Activated CD4-positive, alpha-beta T cell treated with anti-CD3 and anti-CD28 coated beads, Interleukin-2, amount 10 ng/mL, durations not matched to agents 7 days and 5 days (primary cell): ENCODE measurements at regions not wholly inside any gene's neighbourhood (a gene's known extent, or its start where the extent isn't known, plus 50 kb on each side); places are given as distances from the start of the nearest gene placed in this dataset.
"Not testable (repeated sequence)": the region's sequence is repeated elsewhere in the genome, so short reads cannot be mapped to it uniquely, and the experiment has no call there.

Experiments
- CTCF ChIA-PET: fragments of 350-600 bp; sonication (Branson Sonifier 250); formaldehyde crosslinking; loops from one replicate; lab custom pipeline; 2021; ENCODE audit warnings: antibody characterized with exemption; lab: Charles Lee
- POLR2A ChIA-PET: fragments of 350-600 bp; sonication (Branson Sonifier 250); formaldehyde crosslinking; loops from one replicate; lab custom pipeline; 2021; ENCODE audit warnings: antibody characterized with exemption; lab: Charles Lee
- DNase-seq: peaks from one replicate; pipeline ENCODE4 v3.0.0-alpha.2; 2020
- H3K27ac Mint-ChIP-seq: one replicate; pipeline ENCODE4 v1.8.0; 2021; ENCODE audit warnings: mild to moderate bottlenecking, moderate library complexity, mixed read lengths
- H3K27me3 Mint-ChIP-seq: one replicate; pipeline ENCODE4 v1.8.0; 2021; ENCODE audit warnings: mixed read lengths
- H3K36me3 Mint-ChIP-seq: one replicate; pipeline ENCODE4 v1.8.0; 2021; ENCODE audit warnings: low read depth, mixed read lengths
- H3K4me1 Mint-ChIP-seq: one replicate; pipeline ENCODE4 v1.8.0; 2021; ENCODE audit warnings: mixed read lengths
- H3K4me3 Mint-ChIP-seq: one replicate; pipeline ENCODE4 v1.8.0; 2021; ENCODE audit warnings: mild to moderate bottlenecking, moderate library complexity, mixed read lengths
- H3K9me3 Mint-ChIP-seq: one replicate; pipeline ENCODE4 v1.8.0; 2021; ENCODE audit warnings: mixed read lengths

GRCh38 chr5:38695021-38695958, 138.8 kb upstream of the LIFR start:
- Mint-ChIP-seq H3K4me1 (no peaks in the 10 kb centered on the region), H3K27me3 (peaks cover 5% of the 10 kb centered on the region), H3K27ac (no peak overlapping the region), H3K36me3 (no peaks in the 10 kb centered on the region), H3K9me3 (no peaks in the 10 kb centered on the region), H3K4me3 (no peak overlapping the region)
- ChIA-PET POLR2A (interaction anchor here (0.7 kb wide), 1 partner anchor 794 kb away, joined by 3 read pairs; no protein-coding TSS in a partner anchor), CTCF (no interaction called here)
- no peak for DNase-seq

GRCh38 chr5:38697013-38697412, 140.6 kb upstream of the LIFR start:
- ChIA-PET CTCF (interaction anchor here (0.6 kb wide), 1 partner anchor 768 kb away, joined by 3 read pairs; no protein-coding TSS in a partner anchor), POLR2A (no interaction called here)
- Mint-ChIP-seq H3K9me3 (no peaks in the 10 kb centered on the region), H3K36me3 (no peaks in the 10 kb centered on the region), H3K27ac (no peak overlapping the region), H3K4me3 (no peak overlapping the region), H3K4me1 (no peaks in the 10 kb centered on the region), H3K27me3 (peaks cover 5% of the 10 kb centered on the region)
- DNase-seq = no peak

GRCh38 chr5:38705529-38705928, 140.3 kb upstream of the OSMR start:
- CTCF ChIA-PET, H3K27ac Mint-ChIP-seq, H3K4me1 Mint-ChIP-seq, H3K27me3 Mint-ChIP-seq, H3K4me3 Mint-ChIP-seq, POLR2A ChIA-PET, DNase-seq, H3K9me3 Mint-ChIP-seq, H3K36me3 Mint-ChIP-seq: not testable (repeated sequence)

GRCh38 chr5:38706376-38706775, 139.4 kb upstream of the OSMR start:
- POLR2A ChIA-PET = no interaction called here
- no peaks in the 10 kb centered on the region for H3K9me3 Mint-ChIP-seq
- H3K4me1 Mint-ChIP-seq = no peaks in the 10 kb centered on the region
- H3K27ac Mint-ChIP-seq = no peak overlapping the region
- H3K4me3 Mint-ChIP-seq = no peak overlapping the region
- DNase-seq = no peak
- CTCF ChIA-PET = interaction anchor here (0.6 to 0.8 kb wide), 2 partner anchors 17 to 38 kb away, joined by 3 read pairs; no protein-coding TSS in a partner anchor
- no peaks in the 10 kb centered on the region for H3K36me3 Mint-ChIP-seq
- peaks cover 4% of the 10 kb centered on the region for H3K27me3 Mint-ChIP-seq

- ChIA-PET CTCF (interaction anchor here (0.6 to 1.2 kb wide), 2 partner anchors 21 to 1294 kb away, joined by 3 to 4 read pairs; no protein-coding TSS in a partner anchor), POLR2A (no interaction called here)
- H3K4me1 Mint-ChIP-seq = no peaks in the 10 kb centered on the region
- H3K9me3 Mint-ChIP-seq = no peaks in the 10 kb centered on the region
- no peak overlapping the region for H3K27ac Mint-ChIP-seq
- no peaks in the 10 kb centered on the region for H3K36me3 Mint-ChIP-seq
- H3K27me3 Mint-ChIP-seq = peaks cover 4% of the 10 kb centered on the region
- H3K4me3 Mint-ChIP-seq = no peak overlapping the region
- no peak for DNase-seq
Measured at GRCh38 chr5:38707352-38708210, 138.2 kb upstream of the OSMR start.

GRCh38 chr5:38709678-38710306, 136.0 kb upstream of the OSMR start:
- H3K9me3 Mint-ChIP-seq = no peaks in the 10 kb centered on the region
- H3K36me3 Mint-ChIP-seq = no peaks in the 10 kb centered on the region
- no peak overlapping the region for H3K27ac Mint-ChIP-seq
- no peaks in the 10 kb centered on the region for H3K27me3 Mint-ChIP-seq
- CTCF ChIA-PET = no interaction called here
- H3K4me3 Mint-ChIP-seq = no peak overlapping the region
- no peak for DNase-seq
- H3K4me1 Mint-ChIP-seq = no peaks in the 10 kb centered on the region
- POLR2A ChIA-PET = no interaction called here

- Mint-ChIP-seq H3K4me1 (no peaks in the 10 kb centered on the region), H3K36me3 (no peaks in the 10 kb centered on the region), H3K27me3 (no peaks in the 10 kb centered on the region), H3K4me3 (no peak overlapping the region), H3K9me3 (no peaks in the 10 kb centered on the region), H3K27ac (no peak overlapping the region)
- DNase-seq = no peak
- POLR2A ChIA-PET = interaction anchor here (0.7 kb wide), 1 partner anchor 552 kb away, joined by 3 read pairs; no protein-coding TSS in a partner anchor
- CTCF ChIA-PET = no interaction called here
Measured at GRCh38 chr5:38710627-38711026, 135.2 kb upstream of the OSMR start.

- Mint-ChIP-seq H3K27me3 (no peaks in the 10 kb centered on the region), H3K4me3 (no peak overlapping the region), H3K4me1 (no peaks in the 10 kb centered on the region), H3K9me3 (no peaks in the 10 kb centered on the region), H3K27ac (no peak overlapping the region), H3K36me3 (no peaks in the 10 kb centered on the region)
- no peak for DNase-seq
- POLR2A ChIA-PET = no interaction called here
- CTCF ChIA-PET = interaction anchor here (0.6 to 1.1 kb wide), 2 partner anchors 9 to 245 kb away, joined by 3 to 9 read pairs; no protein-coding TSS in a partner anchor
Measured at GRCh38 chr5:38712391-38712790, 133.4 kb upstream of the OSMR start.

- no peak for DNase-seq
- Mint-ChIP-seq H3K9me3 (no peaks in the 10 kb centered on the region), H3K4me3 (no peak overlapping the region), H3K36me3 (no peaks in the 10 kb centered on the region), H3K27ac (no peak overlapping the region), H3K27me3 (peaks cover 3% of the 10 kb centered on the region), H3K4me1 (no peaks in the 10 kb centered on the region)
- POLR2A ChIA-PET = no interaction called here
- CTCF ChIA-PET = no interaction called here
Measured at GRCh38 chr5:38714240-38714639, 131.6 kb upstream of the OSMR start.

GRCh38 chr5:38714703-38715355, 131.0 kb upstream of the OSMR start:
- Mint-ChIP-seq H3K4me3 (no peak overlapping the region), H3K36me3 (no peaks in the 10 kb centered on the region), H3K4me1 (no peaks in the 10 kb centered on the region), H3K27ac (no peak overlapping the region), H3K27me3 (peaks cover 3% of the 10 kb centered on the region), H3K9me3 (no peaks in the 10 kb centered on the region)
- no peak for DNase-seq
- ChIA-PET POLR2A (no interaction called here), CTCF (interaction anchor here (0.6 kb wide), 1 partner anchor 126 kb away, joined by 3 read pairs; no protein-coding TSS in a partner anchor)

- no peak overlapping the region for H3K4me3 Mint-ChIP-seq
- ChIA-PET CTCF (interaction anchor here (0.6 kb wide), 2 partner anchors 127 to 358 kb away, joined by 3 read pairs; no protein-coding TSS in a partner anchor), POLR2A (no interaction called here)
- H3K9me3 Mint-ChIP-seq = no peaks in the 10 kb centered on the region
- DNase-seq = no peak
- H3K27me3 Mint-ChIP-seq = peaks cover 3% of the 10 kb centered on the region
- no peak overlapping the region for H3K27ac Mint-ChIP-seq
- no peaks in the 10 kb centered on the region for H3K36me3 Mint-ChIP-seq
- no peaks in the 10 kb centered on the region for H3K4me1 Mint-ChIP-seq
Measured at GRCh38 chr5:38715696-38716095, 130.1 kb upstream of the OSMR start.

- Mint-ChIP-seq H3K27me3 (peaks cover 3% of the 10 kb centered on the region), H3K4me3 (no peak overlapping the region), H3K4me1 (no peaks in the 10 kb centered on the region), H3K27ac (no peak overlapping the region), H3K9me3 (no peaks in the 10 kb centered on the region), H3K36me3 (no peaks in the 10 kb centered on the region)
- POLR2A ChIA-PET = no interaction called here
- no peak for DNase-seq
- CTCF ChIA-PET = no interaction called here
Measured at GRCh38 chr5:38716516-38716915, 129.3 kb upstream of the OSMR start.
